ENCODE measurements at regions not wholly inside any gene's neighbourhood (a gene's known extent, or its start where the extent isn't known, plus 50 kb on each side); places are given as distances from the start of the nearest gene placed in this dataset.

DNA sequence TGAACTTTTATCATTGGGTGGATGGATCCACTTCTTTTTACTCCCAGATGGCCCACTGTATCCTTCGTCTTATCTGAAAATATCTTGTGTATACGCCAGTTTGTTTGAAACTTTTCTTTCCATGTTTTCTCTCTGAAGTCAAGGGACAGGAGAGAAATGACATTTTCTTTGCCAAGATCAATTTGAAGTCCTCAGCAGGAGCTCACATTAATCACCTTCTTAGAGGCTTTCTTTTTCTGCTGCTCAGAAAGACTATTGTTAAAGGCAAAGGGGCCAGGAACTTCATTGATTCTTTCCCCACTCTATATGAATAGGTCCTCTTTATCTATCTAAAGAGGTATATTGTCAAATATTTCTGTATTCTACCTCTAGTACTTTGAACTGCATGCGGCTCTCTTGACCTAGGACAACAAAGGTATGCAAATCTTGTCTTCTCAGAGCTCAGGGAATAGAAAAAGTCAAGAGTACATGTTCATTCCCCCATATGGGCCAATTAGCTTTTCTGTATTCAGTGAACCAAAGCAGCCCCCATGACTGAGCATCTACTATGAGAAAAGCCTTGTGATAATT lies 583.3 kb downstream of the HS3ST4 start:
- H3K27ac ChIP-seq (ENCODE audit: control insufficient read depth, insufficient read depth): no peak overlapping the region
- no peaks in the 10 kb centered on the region for H3K9me3 ChIP-seq (replicated peaks; ENCODE audit: control insufficient read depth, insufficient read depth, low read length)
- intact Hi-C loops (cut with micrococcal nuclease; ENCODE audit: unreplicated experiment): no loop called here
- ChIA-PET SMC1A (ENCODE audit: uncharacterized antibody, unreplicated experiment) (no interaction called here), RAD21 (ENCODE audit: unreplicated experiment) (no interaction called here), CTCF (no interaction called here), POLR2A (no interaction called here)
- no peak overlapping the region for H3K9ac ChIP-seq (ENCODE audit: control insufficient read depth, insufficient read depth, low read length)
- in situ Hi-C loops (cut with MboI): no loop called here
- no peaks in the 10 kb centered on the region for H3K27me3 ChIP-seq (replicated peaks in 1 of 2; ENCODE audit: control insufficient read depth in 2 of 2, insufficient read depth in 2 of 2, low read length in 1 of 2)
- no peaks in the 10 kb centered on the region for H3K4me1 ChIP-seq (ENCODE audit: control insufficient read depth, insufficient read depth, low read length)
- 33% methylated on average over 3 of the region's 3 CpGs for WGBS (ENCODE audit: insufficient coverage, insufficient replicate concordance, low lambda C conversion rate, missing lambda C conversion rate)
- no peak overlapping the region for H3K4me2 ChIP-seq (ENCODE audit: control insufficient read depth, insufficient read depth)
- no TSS peak for BruUV-seq (replicated peaks)
- H3K4me3 ChIP-seq: no peak overlapping the region
- FAIRE-seq (no peak), DNase-seq (ENCODE audit: low read depth, low spot score) (no peak), ATAC-seq (no peak)
- H3K36me3 ChIP-seq (ENCODE audit: control insufficient read depth in 2 of 2, insufficient read depth in 2 of 2, low read length in 1 of 2): no peaks in the 10 kb centered on the region
- no peak overlapping the region for H2AFZ ChIP-seq (ENCODE audit: control insufficient read depth, low read depth, low read length)
- no peak for TF ChIP-seq ZNF274 (IDR thresholded peaks at IDR 0.05; ENCODE audit: insufficient read depth, insufficient read length)
- TF ChIP-seq RFX5 (IDR thresholded peaks at IDR 0.05; ENCODE audit: low read depth, low read length): no peak
- no peak for TF ChIP-seq PAX5 (IDR thresholded peaks at IDR 0.05; ENCODE audit: borderline replicate concordance, low read depth, low read length)
- TF ChIP-seq SPI1 (IDR thresholded peaks at IDR 0.05; ENCODE audit: borderline replicate concordance, insufficient read depth, low read depth, low read length): no peak
- no peak for TF ChIP-seq PAX8 (IDR thresholded peaks at IDR 0.05)
- no peak for TF ChIP-seq NFXL1 (IDR thresholded peaks at IDR 0.05; ENCODE audit: borderline replicate concordance)
- TF ChIP-seq ETV6 (conservative IDR thresholded peaks at IDR 0.05 in 1 of 2, IDR thresholded peaks at IDR 0.05 in 1 of 2; ENCODE audit: borderline replicate concordance in 1 of 2, low read depth in 1 of 2): no peak
- TF ChIP-seq, protein P1, sequence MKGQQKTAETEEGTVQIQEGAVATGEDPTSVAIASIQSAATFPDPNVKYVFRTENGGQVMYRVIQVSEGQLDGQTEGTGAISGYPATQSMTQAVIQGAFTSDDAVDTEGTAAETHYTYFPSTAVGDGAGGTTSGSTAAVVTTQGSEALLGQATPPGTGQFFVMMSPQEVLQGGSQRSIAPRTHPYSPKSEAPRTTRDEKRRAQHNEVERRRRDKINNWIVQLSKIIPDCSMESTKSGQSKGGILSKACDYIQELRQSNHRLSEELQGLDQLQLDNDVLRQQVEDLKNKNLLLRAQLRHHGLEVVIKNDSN (IDR thresholded peaks at IDR 0.05; ENCODE audit: borderline replicate concordance, extremely low read length, insufficient read depth, low read depth, low read length): no peak
- no peak for TF ChIP-seq WRNIP1 (IDR thresholded peaks at IDR 0.05; ENCODE audit: borderline replicate concordance, low read depth, low read length)
- TF ChIP-seq, protein P2, sequence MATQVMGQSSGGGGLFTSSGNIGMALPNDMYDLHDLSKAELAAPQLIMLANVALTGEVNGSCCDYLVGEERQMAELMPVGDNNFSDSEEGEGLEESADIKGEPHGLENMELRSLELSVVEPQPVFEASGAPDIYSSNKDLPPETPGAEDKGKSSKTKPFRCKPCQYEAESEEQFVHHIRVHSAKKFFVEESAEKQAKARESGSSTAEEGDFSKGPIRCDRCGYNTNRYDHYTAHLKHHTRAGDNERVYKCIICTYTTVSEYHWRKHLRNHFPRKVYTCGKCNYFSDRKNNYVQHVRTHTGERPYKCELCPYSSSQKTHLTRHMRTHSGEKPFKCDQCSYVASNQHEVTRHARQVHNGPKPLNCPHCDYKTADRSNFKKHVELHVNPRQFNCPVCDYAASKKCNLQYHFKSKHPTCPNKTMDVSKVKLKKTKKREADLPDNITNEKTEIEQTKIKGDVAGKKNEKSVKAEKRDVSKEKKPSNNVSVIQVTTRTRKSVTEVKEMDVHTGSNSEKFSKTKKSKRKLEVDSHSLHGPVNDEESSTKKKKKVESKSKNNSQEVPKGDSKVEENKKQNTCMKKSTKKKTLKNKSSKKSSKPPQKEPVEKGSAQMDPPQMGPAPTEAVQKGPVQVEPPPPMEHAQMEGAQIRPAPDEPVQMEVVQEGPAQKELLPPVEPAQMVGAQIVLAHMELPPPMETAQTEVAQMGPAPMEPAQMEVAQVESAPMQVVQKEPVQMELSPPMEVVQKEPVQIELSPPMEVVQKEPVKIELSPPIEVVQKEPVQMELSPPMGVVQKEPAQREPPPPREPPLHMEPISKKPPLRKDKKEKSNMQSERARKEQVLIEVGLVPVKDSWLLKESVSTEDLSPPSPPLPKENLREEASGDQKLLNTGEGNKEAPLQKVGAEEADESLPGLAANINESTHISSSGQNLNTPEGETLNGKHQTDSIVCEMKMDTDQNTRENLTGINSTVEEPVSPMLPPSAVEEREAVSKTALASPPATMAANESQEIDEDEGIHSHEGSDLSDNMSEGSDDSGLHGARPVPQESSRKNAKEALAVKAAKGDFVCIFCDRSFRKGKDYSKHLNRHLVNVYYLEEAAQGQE (IDR thresholded peaks at IDR 0.05; ENCODE audit: low read depth, low read length): no peak
- no peak for TF ChIP-seq CREM (IDR thresholded peaks at IDR 0.05; ENCODE audit: low read depth)
- TF ChIP-seq CEBPB (IDR thresholded peaks at IDR 0.05; ENCODE audit: borderline replicate concordance in 1 of 2, low read depth in 2 of 2, low read length in 2 of 2): no peak
- no peak for TF ChIP-seq TBL1XR1 (IDR thresholded peaks at IDR 0.05; ENCODE audit: low read depth, low read length)
- TF ChIP-seq TCF3 (IDR thresholded peaks at IDR 0.05; ENCODE audit: borderline replicate concordance, insufficient read depth, low read depth, low read length): no peak
- TF ChIP-seq ATF7 (IDR thresholded peaks at IDR 0.05; ENCODE audit: low read depth): no peak
- no peak for TF ChIP-seq CREB1 (IDR thresholded peaks at IDR 0.05; ENCODE audit: low read depth)
- TF ChIP-seq PML (IDR thresholded peaks at IDR 0.05; ENCODE audit: low read length): no peak
- TF ChIP-seq NFYA (IDR thresholded peaks at IDR 0.05; ENCODE audit: borderline replicate concordance, low read depth, low read length): no peak
- H4K20me1 ChIP-seq (ENCODE audit: control insufficient read depth, insufficient read depth): no peaks in the 10 kb centered on the region
- H3K79me2 ChIP-seq (ENCODE audit: control insufficient read depth, insufficient read depth, low read length): no peaks in the 10 kb centered on the region

All from GM12878 (cell line).